22Rv1 (cell line): ENCODE measurements at regions not wholly inside any gene's neighbourhood (a gene's known extent, or its start where the extent isn't known, plus 50 kb on each side); places are given as distances from the start of the nearest gene placed in this dataset.

Experiments used
- ZFX ChIP-seq: fragments of 450-650 bp; IDR thresholded peaks from 2 replicates; pipeline ENCODE4 v1.6.1; 2017; ENCODE audit warnings: antibody characterized with exemption, borderline replicate concordance
- TF ChIP-seq, protein P1 (sequence below): fragments of 450-650 bp; IDR thresholded peaks from 2 replicates; pipeline ENCODE4 v1.5.1; 2017; ENCODE audit warnings: mild to moderate bottlenecking

DNA sequence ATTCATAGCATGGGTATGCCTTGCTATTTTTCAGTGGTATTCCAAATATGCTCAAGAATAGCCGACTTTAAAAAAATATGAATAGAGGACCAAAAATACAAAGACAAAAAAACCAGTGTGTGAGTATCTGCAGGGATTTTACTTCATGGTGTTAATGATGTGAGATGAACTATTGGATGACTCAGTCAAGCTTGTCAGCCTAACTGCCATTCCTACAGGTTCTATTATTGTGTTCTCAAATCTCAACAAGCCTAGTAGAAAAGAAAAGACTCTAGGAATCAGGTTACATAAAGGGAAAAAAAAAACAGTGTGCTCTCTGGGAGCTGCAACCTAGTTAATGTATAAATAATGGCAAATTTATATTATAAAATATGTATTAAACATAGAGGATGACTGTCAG is 588.4 kb upstream of the BTBD3 start:
- TF ChIP-seq, protein P1, sequence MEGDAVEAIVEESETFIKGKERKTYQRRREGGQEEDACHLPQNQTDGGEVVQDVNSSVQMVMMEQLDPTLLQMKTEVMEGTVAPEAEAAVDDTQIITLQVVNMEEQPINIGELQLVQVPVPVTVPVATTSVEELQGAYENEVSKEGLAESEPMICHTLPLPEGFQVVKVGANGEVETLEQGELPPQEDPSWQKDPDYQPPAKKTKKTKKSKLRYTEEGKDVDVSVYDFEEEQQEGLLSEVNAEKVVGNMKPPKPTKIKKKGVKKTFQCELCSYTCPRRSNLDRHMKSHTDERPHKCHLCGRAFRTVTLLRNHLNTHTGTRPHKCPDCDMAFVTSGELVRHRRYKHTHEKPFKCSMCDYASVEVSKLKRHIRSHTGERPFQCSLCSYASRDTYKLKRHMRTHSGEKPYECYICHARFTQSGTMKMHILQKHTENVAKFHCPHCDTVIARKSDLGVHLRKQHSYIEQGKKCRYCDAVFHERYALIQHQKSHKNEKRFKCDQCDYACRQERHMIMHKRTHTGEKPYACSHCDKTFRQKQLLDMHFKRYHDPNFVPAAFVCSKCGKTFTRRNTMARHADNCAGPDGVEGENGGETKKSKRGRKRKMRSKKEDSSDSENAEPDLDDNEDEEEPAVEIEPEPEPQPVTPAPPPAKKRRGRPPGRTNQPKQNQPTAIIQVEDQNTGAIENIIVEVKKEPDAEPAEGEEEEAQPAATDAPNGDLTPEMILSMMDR = no peak
- no peak for TF ChIP-seq ZFX
